Tongue (tissue), 2 donors: ENCODE measurements at regions not wholly inside any gene's neighbourhood (a gene's known extent, or its start where the extent isn't known, plus 50 kb on each side); places are given as distances from the start of the nearest gene placed in this dataset. TPM values are rescaled to one million over a fixed set of nuclear protein-coding genes. Genes with fewer than 3 reads are reported as not detected.

Experiments used
- DNase-seq: peaks from one replicate; pipeline ENCODE4 v3.0.0-alpha.2; 2015
- small RNA-seq: library from RNA; depleted of rRNA; stranded (forward); fragments of <200 nt; gene quantifications from one replicate; pipeline ENCODE3, GENCODE V24; 2014; ENCODE audit warnings: low replicate concordance

GRCh38 chr2:67340133-67341011, 56.8 kb upstream of the ETAA1 start:
- no peak for DNase-seq

GRCh38 chr2:67341012-67341318, 56.2 kb upstream of the ETAA1 start:
- DNase-seq: no peak

GRCh38 chr2:67341336-67341735, 55.8 kb upstream of the ETAA1 start:
- no peak for DNase-seq

- no peak for DNase-seq
These were observed 54.7 kb upstream of the ETAA1 start for GRCh38 chr2:67342394-67342793.

GRCh38 chr2:67346718-67347407, 50.3 kb upstream of the ETAA1 start:
- no peak for DNase-seq

Small RNA genes lying in the stretch of these regions (small RNA-seq; reads per million reads assigned to genes)
- gene AC009474.2: not detected
